ENCODE measurements at regions not wholly inside any gene's neighbourhood (a gene's known extent, or its start where the extent isn't known, plus 50 kb on each side); places are given as distances from the start of the nearest gene placed in this dataset.

DNA sequence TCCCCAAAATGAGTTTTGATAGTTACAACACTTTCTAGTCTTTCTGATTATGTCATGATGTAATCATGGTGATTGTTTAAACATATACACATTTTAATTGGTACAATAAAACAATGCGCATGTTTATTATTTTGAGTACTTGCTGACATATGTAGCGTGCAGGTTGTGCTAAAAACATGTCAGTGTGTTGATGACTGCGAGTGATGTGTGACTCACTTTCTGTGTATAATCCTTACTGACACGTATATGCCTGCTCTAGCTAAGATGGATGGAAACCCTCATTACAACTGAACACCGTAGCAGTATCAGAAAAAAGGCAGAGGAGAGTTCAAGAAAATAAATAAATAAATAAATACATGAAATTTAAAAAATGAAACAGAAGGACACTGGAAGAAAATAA, 1552.4 kb upstream of the FLRT2 start:
- TF ChIP-seq, protein P1, sequence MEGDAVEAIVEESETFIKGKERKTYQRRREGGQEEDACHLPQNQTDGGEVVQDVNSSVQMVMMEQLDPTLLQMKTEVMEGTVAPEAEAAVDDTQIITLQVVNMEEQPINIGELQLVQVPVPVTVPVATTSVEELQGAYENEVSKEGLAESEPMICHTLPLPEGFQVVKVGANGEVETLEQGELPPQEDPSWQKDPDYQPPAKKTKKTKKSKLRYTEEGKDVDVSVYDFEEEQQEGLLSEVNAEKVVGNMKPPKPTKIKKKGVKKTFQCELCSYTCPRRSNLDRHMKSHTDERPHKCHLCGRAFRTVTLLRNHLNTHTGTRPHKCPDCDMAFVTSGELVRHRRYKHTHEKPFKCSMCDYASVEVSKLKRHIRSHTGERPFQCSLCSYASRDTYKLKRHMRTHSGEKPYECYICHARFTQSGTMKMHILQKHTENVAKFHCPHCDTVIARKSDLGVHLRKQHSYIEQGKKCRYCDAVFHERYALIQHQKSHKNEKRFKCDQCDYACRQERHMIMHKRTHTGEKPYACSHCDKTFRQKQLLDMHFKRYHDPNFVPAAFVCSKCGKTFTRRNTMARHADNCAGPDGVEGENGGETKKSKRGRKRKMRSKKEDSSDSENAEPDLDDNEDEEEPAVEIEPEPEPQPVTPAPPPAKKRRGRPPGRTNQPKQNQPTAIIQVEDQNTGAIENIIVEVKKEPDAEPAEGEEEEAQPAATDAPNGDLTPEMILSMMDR (IDR thresholded peaks at IDR 0.05): no peak
- no peak for TF ChIP-seq POLR2A (IDR thresholded peaks at IDR 0.05)
